K562 (cell line): ENCODE measurements at regions not wholly inside any gene's neighbourhood (a gene's known extent, or its start where the extent isn't known, plus 50 kb on each side); places are given as distances from the start of the nearest gene placed in this dataset.

ENCODE experiments used
- ATAC-seq: fragments of 200-7000 bp; cut with Tn5 transposase; 3 replicates; pipeline ENCODE4 v1.9.1; 2020; ENCODE audit warnings: moderate library complexity
- BruUV-seq: library from RNA; stranded (reverse); fragments of 400-500 nt; replicated peaks from 2 replicates; lab custom pipeline; 2021; lab: Mats Ljungman, UMichigan
- CTCF ChIA-PET: fragments of 300-600 bp; formaldehyde crosslinking; extraction: SDS; loops from one replicate; lab custom pipeline; 2021; ENCODE audit warnings: low intra/inter-chr PET ratio; lab: Yijun Ruan, JAX
- POLR2A ChIA-PET: fragments of 300-600, 350-650 bp; sonication (Branson Sonifier 250); formaldehyde crosslinking; extraction: SDS; loops from one replicate; lab custom pipeline; 2021; ENCODE audit warnings: antibody characterized with exemption, inconsistent platforms; lab: Yijun Ruan, JAX
- DNase-seq, 4 experiments: peaks; one replicate each; pipeline versions ENCODE4 v3.0.0 to v3.0.0-alpha.2; 2011 to 2018; ENCODE audit warnings: low spot score in 3 of 4, mixed read lengths in 3 of 4; ENCODE audit errors: extremely low read depth in 1 of 4
- FAIRE-seq: peaks from 2 replicates; lab custom pipeline; 2011; peaks lifted over from hg19 to GRCh38; lab: Jason Lieb, UNC
- H2AFZ ChIP-seq: 2 replicates; pipeline ENCODE4 v1.6.0; 2011; ENCODE audit warnings: low read depth, low read length, control low read depth, inconsistent platforms
- H3K27ac ChIP-seq: fragments of 200-600 bp; 3 replicates; pipeline ENCODE4 v1.8.0; 2011; ENCODE audit warnings: low read depth, mild to moderate bottlenecking, control low read depth, inconsistent platforms, low read length, moderate library complexity, mixed read lengths; ENCODE audit errors: extremely low read depth
- H3K27me3 ChIP-seq, 2 experiments: fragments of 300-600 bp in 1 of 2; 2 replicates in 1 of 2; 3 replicates in 1 of 2; pipeline versions ENCODE4 v1.6.0 to v1.8.0; 2011; ENCODE audit warnings: inconsistent platforms in 2 of 2, low read length in 2 of 2, mild to moderate bottlenecking in 1 of 2, mixed read lengths in 1 of 2, moderate library complexity in 1 of 2; ENCODE audit not compliant: control insufficient read depth in 2 of 2, insufficient read depth in 2 of 2
- H3K36me3 ChIP-seq: fragments of 300-600 bp; 3 replicates; pipeline ENCODE4 v1.8.0; 2011; ENCODE audit warnings: mild to moderate bottlenecking, low read length, inconsistent platforms; ENCODE audit not compliant: control insufficient read depth, insufficient read depth
- H3K4me1 ChIP-seq, 2 experiments: fragments of 200-600 bp in 1 of 2; replicated peaks in 1 of 2; 2 replicates in 1 of 2; 3 replicates in 1 of 2; pipeline versions ENCODE4 v1.5.1 to v1.8.0; 2011; ENCODE audit warnings: inconsistent platforms in 2 of 2, low read length in 2 of 2, mild to moderate bottlenecking in 1 of 2, mixed read lengths in 1 of 2, moderate library complexity in 1 of 2; ENCODE audit not compliant: control insufficient read depth in 2 of 2, insufficient read depth in 2 of 2
- H3K4me2 ChIP-seq: 2 replicates; pipeline ENCODE4 v1.6.1; 2011; ENCODE audit warnings: low read length, control low read depth, inconsistent platforms, mixed read lengths; ENCODE audit not compliant: insufficient read depth
- H3K4me3 ChIP-seq: fragments of 200-600 bp; sonication (generic), shearing (Covaris generic); 2 replicates; pipeline ENCODE4 v1.5.1; 2016; ENCODE audit warnings: control low read depth, inconsistent platforms
- H3K79me2 ChIP-seq: fragments of 200-600 bp; 3 replicates; pipeline ENCODE4 v1.8.0; 2011; ENCODE audit warnings: low read length, inconsistent platforms; ENCODE audit not compliant: control insufficient read depth, insufficient read depth
- H3K9ac ChIP-seq, 2 experiments: 2 replicates each; pipeline versions ENCODE4 v1.6.0 to v1.6.1; 2011; ENCODE audit warnings: low read depth in 2 of 2, low read length in 2 of 2, control low read depth in 1 of 2, inconsistent platforms in 1 of 2, mild to moderate bottlenecking in 1 of 2, mixed read lengths in 1 of 2; ENCODE audit not compliant: insufficient read depth in 1 of 2
- H3K9me1 ChIP-seq: one replicate; pipeline ENCODE4 v1.6.0; 2011; ENCODE audit warnings: inconsistent platforms, mild to moderate bottlenecking, low read length, moderate library complexity; ENCODE audit not compliant: control insufficient read depth, insufficient read depth
- H3K9me3 ChIP-seq: replicated peaks from 2 replicates; pipeline ENCODE4 v1.5.1; 2011; ENCODE audit warnings: low read depth, low read length, inconsistent platforms; ENCODE audit not compliant: control insufficient read depth, insufficient read depth
- H4K20me1 ChIP-seq: replicated peaks from 2 replicates; pipeline ENCODE4 v1.6.1; 2011; ENCODE audit warnings: low read length, inconsistent platforms, mixed read lengths; ENCODE audit not compliant: control insufficient read depth, insufficient read depth
- C11orf30 ChIP-seq: fragments of 450-650 bp; IDR thresholded peaks from 2 replicates; pipeline ENCODE4 v1.6.1; 2016; ENCODE audit warnings: low read depth, mild to moderate bottlenecking
- FOSL1 ChIP-seq: fragments of 200-800 bp; sonication (Bioruptor generic); conservative IDR thresholded peaks from 2 replicates; pipeline ENCODE4 v1.6.1; 2016; ENCODE audit warnings: missing genetic modification characterization, missing compliant biosample characterization
- FOXK1 ChIP-seq: sonication (generic); formaldehyde crosslinking; IDR thresholded peaks from 2 replicates; pipeline ENCODE4 v1.8.0; 2022; ENCODE audit warnings: missing genetic modification reagents, mild to moderate bottlenecking, borderline replicate concordance
- JUND ChIP-seq, 2 experiments: IDR thresholded peaks; 2 replicates in 1 of 2; 3 replicates in 1 of 2; pipeline ENCODE4 v1.6.1; 2011; ENCODE audit warnings: borderline replicate concordance in 2 of 2, low read depth in 2 of 2, low read length in 2 of 2, improper control_type of control experiment in 1 of 2, missing biosample characterization in 1 of 2, missing genetic modification characterization in 1 of 2, missing genetic modification reagents in 1 of 2
- KLF6 ChIP-seq: fragments of 250-450 bp; sonication (Bioruptor Pico); IDR thresholded peaks from 2 replicates; pipeline ENCODE4 v1.4.0; 2020; ENCODE audit warnings: mild to moderate bottlenecking, moderate library complexity, borderline replicate concordance
- PCBP2 ChIP-seq: fragments of 200-400 bp; formaldehyde crosslinking; IDR thresholded peaks from 2 replicates; pipeline ENCODE4 v1.6.1; 2018; ENCODE audit warnings: low read length, low read depth, mild to moderate bottlenecking, moderate library complexity; ENCODE audit not compliant: poor library complexity, severe bottlenecking
- PHB2 ChIP-seq: fragments of 450-650 bp; IDR thresholded peaks from 2 replicates; pipeline ENCODE4 v1.6.1; 2017; ENCODE audit warnings: low read depth
- RBBP5 ChIP-seq: fragments of 200-600 bp; sonication (generic); IDR thresholded peaks from 2 replicates; pipeline ENCODE4 v1.6.1; 2012; ENCODE audit warnings: borderline replicate concordance, mild to moderate bottlenecking, low read length, control low read depth, inconsistent platforms; ENCODE audit not compliant: insufficient read depth, poor library complexity, severe bottlenecking
- SMAD2 ChIP-seq: fragments of 150-350 bp; IDR thresholded peaks from 2 replicates; pipeline ENCODE4 v1.6.1; 2014; ENCODE audit warnings: low read depth, mild to moderate bottlenecking, low read length
- TSC22D4 ChIP-seq: fragments of 450-650 bp; IDR thresholded peaks from 2 replicates; pipeline ENCODE4 v1.6.1; 2016; ENCODE audit warnings: missing genetic modification characterization, missing biosample characterization, control low read depth
- ZBTB5 ChIP-seq: fragments of 450-650 bp; IDR thresholded peaks from 2 replicates; pipeline ENCODE4 v1.6.1; 2017; ENCODE audit warnings: antibody characterized with exemption
- ZNF146 ChIP-seq: IDR thresholded peaks from one replicate; pipeline ENCODE4 v1.6.1; 2018; ENCODE audit warnings: missing compliant biosample characterization; ENCODE audit not compliant: unreplicated experiment
- WGBS: fragments of 100-300 bp; shearing (Covaris generic); methylation state at CpG from one replicate; pipeline ENCODE4 v1.1.6; 2016; ENCODE audit warnings: low coverage, mixed read lengths; ENCODE audit not compliant: insufficient coverage; ENCODE audit errors: missing lambda C conversion rate; 5-methylcytosine and 5-hydroxymethylcytosine counted together
- in situ Hi-C: fragments of 300-500 bp; cut with MboI; formaldehyde crosslinking; loops from 4 replicates; pipeline ENCODE4 v1.15.0; 2018; ENCODE audit warnings: inconsistent platforms, mixed read lengths
- intact Hi-C: fragments of 100-400 bp; cut with micrococcal nuclease; formaldehyde crosslinking; loops from 2 replicates; pipeline ENCODE4 v1.14.2; 2022
- TF ChIP-seq, protein P1 (sequence below), 2 experiments: fragments of 450-650 bp in 1 of 2; sonication (generic) in 1 of 2; formaldehyde crosslinking in 1 of 2; IDR thresholded peaks in 1 of 2; conservative IDR thresholded peaks in 1 of 2; 2 replicates each; pipeline versions ENCODE4 v1.6.1 to v1.8.1; 2016 to 2023; ENCODE audit warnings: mild to moderate bottlenecking in 2 of 2, moderate library complexity in 2 of 2, inconsistent platforms in 1 of 2, missing genetic modification reagents in 1 of 2
- TF ChIP-seq, protein P2 (sequence below): sonication (generic); formaldehyde crosslinking; IDR thresholded peaks from 2 replicates; pipeline ENCODE4 v1.8.0; 2022; ENCODE audit warnings: mild to moderate bottlenecking, missing genetic modification reagents

- no peak for ATAC-seq
These were observed 102.6 kb downstream of the CAAP1 start for GRCh38 chr9:26789959-26790358.

More at GRCh38 chr9:26789959-26790358, 102.6 kb downstream of the CAAP1 start:
- no TSS peak for BruUV-seq
- Histone ChIP-seq H3K4me1 (no peaks in the 10 kb centered on the region), H3K4me3 (no peak overlapping the region), H3K79me2 (no peaks in the 10 kb centered on the region), H3K27me3 (no peaks in the 10 kb centered on the region), H3K36me3 (no peaks in the 10 kb centered on the region), H3K9ac (no peak overlapping the region), H3K27ac (no peak overlapping the region), H2AFZ (no peak overlapping the region), H3K9me3 (no peaks in the 10 kb centered on the region), H4K20me1 (no peaks in the 10 kb centered on the region), H3K9me1 (no peaks in the 10 kb centered on the region), H3K4me2 (no peak overlapping the region)
- DNase-seq: no peak
- no peak for TF ChIP-seq C11orf30
- peak; percentile 63; the same call in 1 of the 2 replicates for TF ChIP-seq JUND (IDR thresholded peaks at IDR 0.05; ENCODE audit: borderline replicate concordance, low read depth, low read length)
- TF ChIP-seq JUND (tag; IDR thresholded peaks at IDR 0.05; ENCODE audit: borderline replicate concordance, low read depth, low read length): peak; percentile 53; the same call in 1 of the 3 replicates
- TF ChIP-seq, protein P1, sequence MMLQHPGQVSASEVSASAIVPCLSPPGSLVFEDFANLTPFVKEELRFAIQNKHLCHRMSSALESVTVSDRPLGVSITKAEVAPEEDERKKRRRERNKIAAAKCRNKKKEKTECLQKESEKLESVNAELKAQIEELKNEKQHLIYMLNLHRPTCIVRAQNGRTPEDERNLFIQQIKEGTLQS (IDR thresholded peaks at IDR 0.05): peak; percentile 68
- TF ChIP-seq, protein P1 (CRISPR knock-in tag; conservative IDR thresholded peaks at IDR 0.05): no peak
- TF ChIP-seq PHB2: no peak
- TF ChIP-seq TSC22D4: no peak
- TF ChIP-seq PCBP2: no peak
- no peak for TF ChIP-seq RBBP5
- TF ChIP-seq FOXK1 (CRISPR knock-in tag): no peak
- TF ChIP-seq KLF6: no peak
- TF ChIP-seq SMAD2: no peak
- no peak for TF ChIP-seq ZNF146 (CRISPR knock-in tag)
- TF ChIP-seq, protein P2, sequence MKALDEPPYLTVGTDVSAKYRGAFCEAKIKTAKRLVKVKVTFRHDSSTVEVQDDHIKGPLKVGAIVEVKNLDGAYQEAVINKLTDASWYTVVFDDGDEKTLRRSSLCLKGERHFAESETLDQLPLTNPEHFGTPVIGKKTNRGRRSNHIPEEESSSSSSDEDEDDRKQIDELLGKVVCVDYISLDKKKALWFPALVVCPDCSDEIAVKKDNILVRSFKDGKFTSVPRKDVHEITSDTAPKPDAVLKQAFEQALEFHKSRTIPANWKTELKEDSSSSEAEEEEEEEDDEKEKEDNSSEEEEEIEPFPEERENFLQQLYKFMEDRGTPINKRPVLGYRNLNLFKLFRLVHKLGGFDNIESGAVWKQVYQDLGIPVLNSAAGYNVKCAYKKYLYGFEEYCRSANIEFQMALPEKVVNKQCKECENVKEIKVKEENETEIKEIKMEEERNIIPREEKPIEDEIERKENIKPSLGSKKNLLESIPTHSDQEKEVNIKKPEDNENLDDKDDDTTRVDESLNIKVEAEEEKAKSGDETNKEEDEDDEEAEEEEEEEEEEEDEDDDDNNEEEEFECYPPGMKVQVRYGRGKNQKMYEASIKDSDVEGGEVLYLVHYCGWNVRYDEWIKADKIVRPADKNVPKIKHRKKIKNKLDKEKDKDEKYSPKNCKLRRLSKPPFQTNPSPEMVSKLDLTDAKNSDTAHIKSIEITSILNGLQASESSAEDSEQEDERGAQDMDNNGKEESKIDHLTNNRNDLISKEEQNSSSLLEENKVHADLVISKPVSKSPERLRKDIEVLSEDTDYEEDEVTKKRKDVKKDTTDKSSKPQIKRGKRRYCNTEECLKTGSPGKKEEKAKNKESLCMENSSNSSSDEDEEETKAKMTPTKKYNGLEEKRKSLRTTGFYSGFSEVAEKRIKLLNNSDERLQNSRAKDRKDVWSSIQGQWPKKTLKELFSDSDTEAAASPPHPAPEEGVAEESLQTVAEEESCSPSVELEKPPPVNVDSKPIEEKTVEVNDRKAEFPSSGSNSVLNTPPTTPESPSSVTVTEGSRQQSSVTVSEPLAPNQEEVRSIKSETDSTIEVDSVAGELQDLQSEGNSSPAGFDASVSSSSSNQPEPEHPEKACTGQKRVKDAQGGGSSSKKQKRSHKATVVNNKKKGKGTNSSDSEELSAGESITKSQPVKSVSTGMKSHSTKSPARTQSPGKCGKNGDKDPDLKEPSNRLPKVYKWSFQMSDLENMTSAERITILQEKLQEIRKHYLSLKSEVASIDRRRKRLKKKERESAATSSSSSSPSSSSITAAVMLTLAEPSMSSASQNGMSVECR (CRISPR knock-in tag): no peak
- TF ChIP-seq FOSL1 (tag): peak; percentile 63
- TF ChIP-seq ZBTB5: no peak
- 0% methylated on average over 2 of the region's 3 CpGs for WGBS
- POLR2A ChIA-PET: no interaction called here
- intact Hi-C loops (no loop called here), in situ Hi-C loops (no loop called here)
- FAIRE-seq: no peak
- CTCF ChIA-PET: no interaction called here
